Activated T-cell treated with anti-CD3 and anti-CD28 coated beads for 4 hours (primary cell): ENCODE measurements at regions not wholly inside any gene's neighbourhood (a gene's known extent, or its start where the extent isn't known, plus 50 kb on each side); places are given as distances from the start of the nearest gene placed in this dataset.

Experiments
- DNase-seq: peaks from one replicate; pipeline ENCODE4 v3.0.0-alpha.2; 2020

DNA sequence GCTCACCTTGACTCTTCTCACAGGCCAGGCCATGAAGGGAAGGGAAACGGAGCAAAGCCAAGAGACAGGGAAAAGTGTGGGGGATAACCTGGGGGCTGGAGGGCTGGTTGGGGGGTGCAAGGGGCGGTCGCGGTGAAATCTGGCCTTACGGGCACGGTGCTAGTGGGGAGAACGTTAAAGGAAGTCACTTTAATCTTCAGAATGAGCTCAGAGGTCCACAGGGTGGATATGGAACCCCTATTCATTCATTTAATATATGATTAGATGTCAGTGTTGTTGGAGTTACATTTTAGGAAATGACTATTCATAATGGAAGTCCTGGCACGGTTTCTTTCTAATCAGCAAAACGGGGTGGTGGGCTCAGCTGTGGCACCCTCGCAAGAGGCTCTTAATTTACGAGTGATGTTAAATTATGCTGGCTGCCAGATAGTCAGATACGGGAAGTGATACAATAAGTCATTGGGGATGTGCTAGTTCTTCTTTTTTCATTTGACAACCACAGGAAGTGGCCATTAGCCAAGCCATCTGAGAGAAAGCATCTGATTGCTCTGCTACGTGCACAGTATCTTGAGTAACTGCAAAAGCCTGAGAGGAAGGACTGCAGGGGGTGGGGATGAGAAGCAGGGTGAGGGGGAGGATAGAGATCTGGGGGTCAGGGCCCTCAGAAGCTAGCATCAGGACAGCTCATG lies 253.0 kb downstream of the QKI start:
- DNase-seq: no peak

DNA sequence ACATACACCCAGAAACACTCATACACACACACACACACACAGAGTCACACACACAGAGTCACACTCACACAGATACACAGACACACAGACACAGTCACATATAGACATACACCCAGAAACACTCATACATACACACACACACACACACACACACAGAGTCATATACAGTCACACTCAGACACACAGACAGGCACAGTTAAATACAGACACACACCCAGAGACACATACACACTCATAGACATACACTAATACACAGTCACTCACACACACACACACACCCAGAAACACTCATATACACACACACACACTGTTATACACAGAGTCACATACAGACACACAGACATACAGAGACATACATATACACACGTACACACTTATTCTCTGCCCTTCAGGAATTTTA lies 250.9 kb downstream of the QKI start:
- DNase-seq: no peak

DNA sequence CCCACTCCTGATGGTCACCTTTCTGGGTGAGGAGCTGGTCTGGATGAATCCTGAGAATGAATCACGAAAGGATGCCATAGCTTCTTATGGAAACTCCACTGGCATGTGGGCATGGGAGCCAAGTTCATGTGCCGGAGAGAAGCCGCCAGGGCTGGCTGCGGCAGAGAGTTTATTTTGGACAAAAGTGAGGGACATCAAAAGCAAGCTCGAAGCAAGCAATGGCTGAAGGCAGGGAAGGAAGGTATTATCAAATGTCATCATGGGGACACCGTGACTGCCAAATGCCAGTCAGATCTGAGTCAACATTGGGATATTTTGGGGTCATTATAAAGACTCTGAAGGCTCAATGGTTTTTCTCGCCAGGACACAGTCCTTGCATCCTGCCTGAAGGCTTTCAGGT lies 249.1 kb downstream of the QKI start:
- DNase-seq: no peak

DNA sequence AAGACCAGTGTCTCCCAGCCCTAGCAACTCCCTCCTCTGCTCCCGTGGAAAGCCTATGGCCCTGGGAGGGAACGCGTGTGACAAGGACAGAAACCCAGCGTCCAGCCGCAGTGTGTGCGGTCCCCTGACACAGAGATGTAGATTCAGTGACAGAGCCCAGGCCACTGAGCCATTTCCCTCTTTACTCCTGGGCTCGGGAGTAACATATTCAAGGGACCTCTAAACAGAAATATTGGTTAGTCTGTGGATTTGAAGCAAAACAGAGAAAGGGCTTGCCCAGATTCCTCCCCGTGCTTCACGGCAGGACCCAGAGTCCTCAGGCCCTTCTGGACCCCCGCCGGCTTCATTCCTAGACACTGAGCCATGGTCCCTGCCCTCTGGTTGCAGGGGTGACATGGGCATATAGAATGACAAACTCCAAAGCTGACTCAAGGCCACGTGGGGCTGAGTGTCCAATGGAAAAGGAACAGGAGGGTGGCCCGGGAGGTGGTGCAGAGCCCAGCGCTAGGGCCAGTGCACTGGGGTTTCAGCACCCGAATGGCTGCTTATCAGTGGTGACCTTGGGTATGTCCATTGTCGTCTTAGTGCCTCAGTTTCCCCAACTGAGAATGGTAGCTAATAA lies 248.2 kb downstream of the QKI start:
- DNase-seq: no peak

DNA sequence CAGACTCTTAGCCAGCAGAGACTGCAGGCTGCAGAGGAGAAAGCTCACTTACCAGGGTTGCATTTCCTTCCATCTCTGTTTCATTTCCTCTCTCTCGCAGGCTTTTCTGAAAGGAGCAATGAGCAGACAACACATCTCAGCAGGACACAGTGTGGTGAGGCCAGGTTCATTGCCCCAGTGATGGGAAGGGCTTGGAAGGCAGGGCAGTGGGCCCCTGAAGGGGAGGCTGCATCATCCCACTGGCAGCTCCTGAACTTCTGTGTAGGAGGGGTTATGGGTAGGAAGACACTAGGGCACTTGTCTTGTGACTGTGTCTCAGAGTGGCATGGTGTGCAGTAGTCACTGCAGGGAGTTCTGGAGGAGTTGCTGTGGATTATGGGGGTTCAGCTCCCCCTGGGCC lies 246.8 kb downstream of the QKI start:
- no peak for DNase-seq

DNA sequence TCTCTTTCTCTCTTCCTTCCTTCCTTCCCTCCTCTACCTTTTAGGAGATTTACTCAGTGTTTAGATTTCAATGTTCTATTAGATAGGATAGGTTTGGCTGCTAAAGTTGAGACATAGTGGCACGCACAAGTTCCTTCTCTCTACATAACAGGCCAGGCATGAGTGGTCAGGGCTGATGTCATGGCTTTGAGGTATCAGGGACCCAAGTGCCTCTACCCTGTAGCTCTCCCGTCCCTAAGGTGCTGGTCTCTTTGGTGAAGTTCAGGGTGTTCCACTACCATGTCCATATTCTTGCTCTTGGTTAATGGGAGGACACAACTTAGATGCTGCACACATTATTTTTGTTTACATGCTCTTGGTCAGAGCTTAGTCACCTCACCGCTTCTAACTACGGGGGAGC lies 245.3 kb downstream of the QKI start:
- no peak for DNase-seq

DNA sequence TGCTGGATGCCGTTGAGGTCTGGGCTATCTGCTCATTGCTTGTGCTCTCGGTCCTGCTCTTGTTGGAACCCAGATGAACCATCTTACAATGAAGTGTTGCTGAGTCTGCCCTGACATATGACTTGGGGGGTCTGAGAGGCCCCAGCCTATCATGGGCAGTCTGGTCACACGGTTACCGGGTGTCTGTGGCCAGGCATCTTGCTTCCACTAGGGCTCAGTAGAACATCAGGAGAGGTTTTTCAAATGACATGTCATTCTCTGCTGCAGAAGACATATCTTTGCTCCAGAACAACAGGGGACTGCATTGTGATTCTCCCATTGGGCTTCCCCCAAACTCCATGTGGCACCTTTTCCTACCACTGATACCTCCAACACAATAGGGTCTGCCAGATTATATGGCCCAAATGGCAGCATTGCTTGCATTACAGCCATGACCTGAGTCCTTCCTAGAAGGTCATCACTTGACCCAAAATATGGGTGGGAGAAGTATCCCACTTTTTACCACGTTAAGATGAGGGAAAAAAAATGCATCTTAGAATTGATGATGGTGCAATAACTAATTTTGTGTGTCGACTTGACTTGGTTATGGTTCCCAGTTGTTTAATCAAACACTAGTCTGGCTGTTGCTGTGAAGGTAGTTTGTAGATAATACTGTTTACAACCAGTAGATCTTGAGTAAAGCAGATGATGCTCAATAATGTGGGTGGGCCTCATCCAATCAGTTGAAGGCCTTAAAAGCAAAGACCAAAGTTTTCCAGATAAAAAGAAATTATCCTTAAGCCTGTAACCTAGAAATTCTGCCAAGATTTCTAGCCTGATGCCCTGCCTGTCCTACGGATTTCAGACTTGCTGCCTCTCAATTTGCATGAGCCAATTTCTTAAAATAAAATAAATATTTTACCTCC lies 241.0 kb downstream of the QKI start:
- DNase-seq: no peak

DNA sequence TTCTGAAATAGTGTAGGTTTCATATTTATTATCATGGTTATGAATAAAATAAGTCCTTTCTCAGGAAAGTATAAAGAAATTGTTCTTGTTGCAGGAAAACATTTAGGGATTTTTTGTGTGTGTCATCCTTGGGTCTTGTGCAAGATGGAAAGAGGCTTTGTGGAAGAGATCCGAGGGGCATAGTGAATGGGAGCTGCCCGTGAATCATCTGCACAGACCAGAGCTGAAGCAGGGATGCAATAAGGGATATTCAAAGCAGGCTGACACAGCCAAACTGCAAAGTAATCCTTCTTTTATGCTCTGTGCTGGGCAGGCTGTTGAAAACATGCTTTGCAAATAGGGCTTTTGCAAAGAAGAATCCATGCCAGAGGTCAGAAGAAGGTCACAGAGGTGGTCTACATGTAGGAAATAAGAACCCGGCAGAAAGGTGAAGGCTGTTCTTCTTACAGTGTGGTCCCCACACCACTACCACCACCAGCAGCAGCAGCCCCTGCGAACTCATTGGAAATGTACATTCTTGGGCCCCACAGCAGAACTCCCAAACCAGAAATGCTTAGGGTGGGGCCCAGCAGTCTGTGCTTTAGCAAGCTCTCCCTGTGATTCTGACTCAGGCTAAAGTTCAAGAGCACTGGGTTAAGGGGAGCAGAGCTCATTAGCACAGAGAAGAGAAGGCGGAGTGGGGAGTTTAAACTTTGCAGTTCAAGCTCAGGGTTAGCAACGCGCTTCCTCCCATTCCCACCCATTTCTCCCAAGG lies 237.6 kb downstream of the QKI start:
- no peak for DNase-seq

DNA sequence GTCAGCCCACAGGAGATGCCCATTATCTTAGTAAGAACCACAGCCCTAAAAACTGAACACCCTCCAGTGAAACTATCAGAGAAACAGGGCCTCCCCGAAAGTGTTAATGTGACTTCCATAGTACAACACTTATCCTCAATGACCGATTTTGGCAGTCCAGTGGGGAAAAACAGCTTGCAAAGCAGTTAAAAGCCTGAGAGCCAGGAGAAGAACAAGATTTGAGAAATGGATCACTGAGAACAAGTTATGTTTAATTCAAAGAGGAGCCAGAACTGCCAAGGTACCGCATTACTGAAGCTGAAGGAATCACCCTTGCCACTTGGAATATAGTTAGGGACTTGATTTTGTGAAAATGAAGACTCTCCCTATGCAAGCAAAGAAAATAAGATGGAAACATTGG lies 236.9 kb downstream of the QKI start:
- no peak for DNase-seq

DNA sequence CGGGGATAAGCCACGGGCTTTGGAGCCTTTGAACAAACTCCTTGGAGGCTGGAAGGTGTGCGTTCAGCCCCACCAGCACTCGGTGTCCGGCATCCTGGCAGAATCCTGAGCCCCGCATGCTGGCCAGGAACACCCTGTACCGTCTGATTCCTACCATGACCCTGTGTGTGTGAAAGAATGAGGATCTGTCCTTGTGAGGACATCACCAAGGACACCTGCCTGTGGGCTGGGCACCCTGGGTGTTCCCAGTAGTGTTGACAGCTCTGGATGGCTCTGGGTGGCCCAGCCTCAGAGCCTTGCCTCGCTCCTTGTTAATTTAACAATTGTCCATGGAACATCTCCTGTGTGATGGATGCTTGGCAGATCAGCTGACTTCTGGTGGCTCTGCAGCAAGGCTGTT lies 234.3 kb downstream of the QKI start:
- DNase-seq: no peak

DNA sequence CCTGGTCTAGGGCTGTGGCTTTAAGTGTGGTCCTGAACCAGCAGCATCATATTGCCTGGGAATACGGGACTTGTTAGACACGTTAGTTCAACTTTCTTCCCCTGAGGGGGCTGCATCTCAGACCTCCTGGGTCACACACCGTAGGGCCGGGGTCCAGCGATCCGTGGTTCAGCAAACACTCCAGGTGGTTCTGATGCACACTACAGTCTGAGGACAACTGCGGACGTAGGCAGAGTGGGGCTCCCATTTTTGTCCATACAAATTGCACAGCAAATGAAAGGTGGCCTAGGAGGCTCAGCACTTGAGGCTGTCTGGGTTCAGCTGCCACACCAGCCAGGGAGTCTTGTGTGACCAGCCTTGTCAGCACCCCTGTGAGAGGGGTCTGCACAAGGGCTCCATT lies 233.1 kb downstream of the QKI start:
- DNase-seq: no peak

DNA sequence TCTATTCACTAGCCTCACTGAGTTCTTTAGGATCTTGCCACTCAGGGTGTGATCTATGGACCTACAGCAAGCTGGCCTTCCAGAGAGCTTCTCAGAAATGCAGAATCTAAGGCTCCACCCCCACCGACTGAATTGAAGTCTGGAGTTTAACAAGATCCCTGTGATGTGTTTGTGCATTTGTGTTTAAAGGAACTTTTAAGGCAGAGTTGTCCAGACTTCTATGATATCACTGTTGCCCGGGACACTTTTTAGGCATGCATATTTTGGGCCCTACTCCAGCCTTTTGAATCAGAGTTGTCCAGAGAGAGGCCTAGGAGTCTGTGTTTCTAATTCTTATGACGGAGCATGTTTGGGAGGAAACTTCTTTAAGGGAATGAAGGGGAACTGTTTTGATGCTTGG lies 232.3 kb downstream of the QKI start:
- DNase-seq: no peak

DNA sequence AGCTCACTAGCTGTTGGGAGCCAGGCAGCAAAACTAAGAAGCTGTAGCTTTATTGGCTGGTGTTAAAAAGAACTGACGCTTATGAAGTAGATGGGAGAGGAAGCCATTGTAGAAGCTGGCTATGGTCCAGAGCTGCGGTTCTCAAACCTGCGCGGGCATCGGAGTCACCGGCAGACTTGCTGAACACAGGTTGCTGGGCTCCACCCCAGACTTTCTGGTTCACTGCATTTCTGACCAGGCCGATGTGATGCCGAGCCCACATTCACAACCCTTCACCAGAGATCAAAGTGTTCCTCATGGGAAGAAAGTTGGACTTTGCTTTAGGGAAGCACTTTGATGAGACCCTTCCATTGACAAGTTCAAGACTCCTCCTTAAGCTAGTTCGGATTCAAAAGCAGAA lies 231.6 kb downstream of the QKI start:
- no peak for DNase-seq

DNA sequence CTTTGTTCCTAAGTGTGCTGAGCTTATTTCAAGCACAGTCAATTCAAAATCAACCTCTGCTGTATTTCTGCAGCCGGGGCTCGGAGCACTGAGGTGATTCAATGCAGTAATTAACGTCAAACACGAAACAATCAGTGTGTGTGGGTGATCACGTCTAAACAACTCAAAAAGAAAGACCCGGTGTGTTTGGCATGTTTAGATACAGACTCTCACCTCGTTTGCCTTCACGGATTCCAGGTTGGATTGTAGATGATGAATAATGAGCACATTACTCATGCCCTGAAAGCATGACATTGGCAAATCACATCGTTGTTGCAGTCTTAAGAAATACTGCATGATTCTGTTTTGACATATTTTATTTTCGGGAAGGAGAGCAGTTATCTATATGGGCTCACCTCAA lies 231.0 kb downstream of the QKI start:
- DNase-seq: no peak

DNA sequence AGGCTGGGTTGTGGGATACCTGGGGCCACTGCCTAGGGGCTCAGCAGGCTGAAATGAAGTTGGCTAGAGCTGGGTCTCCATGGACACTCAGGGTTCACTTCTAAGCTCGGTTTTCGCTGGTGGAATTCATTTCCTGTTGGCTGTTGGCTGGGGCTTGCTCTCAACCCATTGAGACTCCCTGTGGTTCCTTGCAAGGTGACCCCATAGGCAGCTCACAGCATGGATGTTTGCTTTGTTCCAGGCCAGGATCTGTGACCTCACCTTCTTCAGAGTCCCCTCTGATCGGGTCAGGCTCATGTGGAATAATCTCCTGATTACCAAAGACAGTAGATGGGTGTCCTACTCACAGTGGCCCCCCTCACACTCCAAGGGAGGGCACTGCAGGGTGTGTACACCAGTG lies 229.3 kb downstream of the QKI start:
- no peak for DNase-seq

DNA sequence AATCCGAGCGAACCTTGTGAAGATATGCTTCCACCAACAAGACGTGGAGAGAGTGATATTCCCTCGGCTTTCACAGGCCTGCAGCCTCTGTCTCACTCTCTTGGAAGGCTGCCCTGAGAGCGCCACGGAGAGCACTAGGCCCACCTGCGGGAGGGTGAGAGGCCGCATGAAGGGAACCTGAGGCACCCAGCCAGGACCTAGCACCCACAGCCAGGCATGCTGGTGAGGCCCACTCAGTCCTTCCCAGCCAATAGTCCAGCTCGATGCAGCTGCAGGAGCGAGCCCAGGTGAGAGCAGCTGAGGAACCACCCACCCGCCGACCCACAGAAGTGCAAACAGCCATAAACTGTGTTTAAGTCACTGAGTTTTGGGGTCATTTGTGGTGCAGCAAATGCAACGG lies 227.2 kb downstream of the QKI start:
- DNase-seq: no peak

DNA sequence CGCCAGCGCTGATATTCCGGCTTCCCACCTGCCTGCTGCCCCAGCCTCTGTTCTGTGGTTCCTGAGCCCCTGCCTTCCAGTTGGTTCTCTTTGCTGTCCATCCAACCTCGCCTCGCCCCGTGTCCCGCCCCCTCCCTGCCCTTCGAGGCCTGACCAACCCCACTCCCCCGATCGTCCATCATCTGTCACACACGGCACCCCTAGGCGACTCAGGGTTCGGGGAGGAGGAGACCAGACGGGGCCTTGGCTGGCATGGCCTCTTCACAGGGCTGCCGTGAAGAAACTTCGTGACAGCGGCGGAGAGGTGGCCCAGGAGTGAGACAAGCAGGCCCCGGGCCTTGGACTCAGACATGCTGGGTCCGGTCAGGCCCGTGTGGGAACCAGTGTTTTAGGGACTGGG lies 226.1 kb downstream of the QKI start:
- DNase-seq: no peak

DNA sequence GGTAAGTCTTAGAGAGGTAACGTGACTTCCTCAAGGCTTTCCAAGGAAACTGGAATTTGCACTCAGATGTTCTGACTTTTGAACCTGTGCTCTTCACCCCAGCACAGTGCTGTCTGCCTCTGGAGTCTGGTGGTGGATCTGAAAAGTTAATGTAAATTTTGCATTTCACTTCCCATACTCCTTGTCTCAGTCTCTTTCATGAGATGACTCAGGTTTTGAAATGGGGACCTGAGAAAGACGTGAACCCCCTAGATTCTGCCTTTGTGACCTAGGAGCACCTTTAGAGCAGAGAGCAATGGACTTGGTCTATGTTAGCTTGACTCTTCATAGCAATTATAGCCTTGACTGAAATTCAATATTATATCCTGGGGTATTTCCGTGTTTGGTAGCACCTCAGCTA lies 223.0 kb downstream of the QKI start:
- no peak for DNase-seq

DNA sequence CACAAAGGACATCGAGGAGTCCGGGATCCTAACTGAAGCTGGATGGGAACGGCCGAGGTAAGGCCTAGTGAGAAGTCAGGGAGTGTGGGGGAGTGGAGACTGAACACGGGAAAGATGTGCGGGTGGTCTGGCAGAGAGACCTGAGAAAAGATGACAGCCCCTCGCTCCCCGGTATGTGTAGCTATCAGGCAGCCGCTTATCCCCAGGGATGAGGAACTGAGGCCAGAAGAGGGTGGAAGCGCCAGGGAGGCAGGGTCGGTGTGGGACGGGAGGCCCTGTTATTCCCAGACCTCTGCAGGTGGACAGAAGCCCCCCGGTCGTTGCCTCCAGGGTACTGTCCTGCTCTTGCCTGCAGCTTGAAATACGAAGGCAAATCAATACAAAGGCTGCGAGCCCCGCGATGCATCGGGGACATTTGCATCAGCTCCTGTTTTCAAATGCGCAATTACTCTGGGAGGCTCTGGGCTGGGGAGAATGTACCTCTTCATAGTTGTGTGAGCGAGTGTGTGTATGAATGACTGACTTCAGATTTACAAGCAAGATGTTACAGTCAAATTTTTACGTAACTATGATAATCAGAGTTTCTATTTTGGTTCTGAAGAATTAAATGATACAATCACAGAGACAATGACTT lies 221.3 kb downstream of the QKI start:
- DNase-seq: no peak

DNA sequence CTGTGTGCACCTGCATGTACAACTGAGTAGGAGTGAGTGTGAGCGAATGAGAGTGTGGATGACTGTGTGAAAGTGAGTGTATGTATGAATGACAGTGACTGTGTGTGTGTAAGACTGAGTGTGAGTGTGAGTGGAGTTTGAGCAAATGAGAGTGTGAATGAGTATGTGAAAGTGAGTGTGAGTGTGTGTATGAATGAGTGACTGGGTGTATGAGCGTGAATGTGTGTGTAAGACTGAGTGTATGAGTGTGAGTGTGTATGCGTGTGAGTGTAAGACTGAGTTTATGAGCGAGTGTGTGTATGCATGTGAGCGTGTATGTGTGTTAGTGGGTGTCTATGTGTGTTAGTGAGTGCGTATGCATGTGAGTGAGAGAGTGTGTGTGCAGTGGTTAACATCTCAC lies 220.8 kb downstream of the QKI start:
- no peak for DNase-seq

DNA sequence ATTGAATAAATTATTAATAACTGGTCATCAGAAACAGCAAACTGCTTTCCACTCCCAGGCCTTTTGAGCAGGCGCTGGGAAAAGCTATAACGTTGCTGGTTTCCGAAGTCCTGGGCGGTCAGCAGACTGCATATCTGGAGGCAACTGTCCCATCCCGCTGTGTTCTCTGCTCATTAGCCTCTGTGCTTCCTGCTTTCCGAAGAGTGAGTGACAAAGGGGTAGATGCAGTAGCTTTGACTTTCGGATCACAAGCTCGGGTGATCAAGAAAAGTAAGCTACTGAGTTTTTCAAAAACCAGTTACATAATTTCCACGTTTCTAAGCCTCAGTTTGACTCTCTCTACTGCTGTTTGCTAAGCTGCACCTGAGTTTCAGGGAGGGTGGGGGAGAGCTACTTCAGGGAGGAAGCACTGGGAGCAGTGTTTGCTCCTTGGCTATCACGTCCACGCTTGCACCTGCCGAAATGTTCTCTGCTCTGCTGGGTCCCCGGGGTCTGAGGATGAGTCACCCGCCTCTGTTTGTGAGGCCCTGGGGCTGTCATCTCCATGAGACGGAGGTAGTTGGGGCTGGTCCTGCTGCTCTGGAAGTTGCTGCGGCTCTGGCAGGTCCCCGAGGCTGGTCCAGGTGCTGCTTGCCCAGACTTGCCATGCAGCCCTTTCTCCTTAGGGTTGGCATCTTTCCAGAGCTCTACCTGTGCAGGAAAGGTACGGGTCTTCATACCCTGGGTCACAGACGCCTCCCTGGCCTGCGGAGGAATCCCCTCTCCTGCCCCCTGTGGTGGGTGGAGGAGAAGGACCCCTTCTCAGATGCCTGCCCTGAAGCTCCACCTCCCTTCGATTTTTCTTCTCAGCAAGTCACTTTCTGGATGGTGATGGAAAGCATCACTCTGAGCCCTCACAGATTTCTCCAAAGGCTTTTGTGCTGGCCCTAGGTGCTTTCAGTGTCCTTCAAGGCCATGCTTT lies 220.0 kb downstream of the QKI start:
- no peak for DNase-seq

DNA sequence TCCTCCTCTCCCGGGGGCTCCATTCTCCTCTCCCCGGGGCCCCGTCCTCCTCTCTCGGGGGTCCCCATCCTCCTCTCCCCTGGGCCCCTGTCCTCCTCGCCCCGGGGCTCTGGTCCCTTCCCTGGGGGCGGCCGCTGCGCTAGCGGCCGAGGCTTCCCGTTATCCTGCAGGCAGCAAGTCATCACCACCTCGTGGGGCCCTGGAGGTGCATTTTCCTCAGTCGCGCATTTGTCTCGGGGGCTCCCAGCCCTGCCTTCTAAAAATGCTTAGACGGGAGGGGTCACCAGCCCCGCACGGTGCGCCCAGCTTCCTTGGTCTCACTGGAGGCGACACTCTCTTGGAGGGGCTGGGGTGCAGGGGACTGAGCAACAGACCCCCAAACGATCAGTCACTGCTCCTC lies 216.5 kb downstream of the QKI start:
- DNase-seq: no peak
